22Rv1 (cell line): ENCODE measurements at regions not wholly inside any gene's neighbourhood (a gene's known extent, or its start where the extent isn't known, plus 50 kb on each side); places are given as distances from the start of the nearest gene placed in this dataset.

ENCODE experiments used
- H3K27ac ChIP-seq: fragments of 450-650 bp; 2 replicates; pipeline ENCODE4 v1.5.1; 2017
- CTCF ChIP-seq: fragments of 450-650 bp; IDR thresholded peaks from 2 replicates; pipeline ENCODE4 v1.5.1; 2017; ENCODE audit warnings: mild to moderate bottlenecking
- ZFX ChIP-seq: fragments of 450-650 bp; IDR thresholded peaks from 2 replicates; pipeline ENCODE4 v1.6.1; 2017; ENCODE audit warnings: antibody characterized with exemption, borderline replicate concordance

- TF ChIP-seq CTCF (no peak), ZFX (no peak)
- no peak overlapping the region for H3K27ac ChIP-seq
These were observed 246.9 kb upstream of the KCNJ16 start for GRCh38 chr17:69828087-69828486.

GRCh38 chr17:69834494-69834893, 240.5 kb upstream of the KCNJ16 start:
- no peak overlapping the region for H3K27ac ChIP-seq
- TF ChIP-seq CTCF (no peak), ZFX (no peak)

- no peak overlapping the region for H3K27ac ChIP-seq
- TF ChIP-seq ZFX (no peak), CTCF (no peak)
These were observed 223.3 kb upstream of the KCNJ16 start for GRCh38 chr17:69851736-69852135.

- no peak overlapping the region for H3K27ac ChIP-seq
- TF ChIP-seq CTCF (no peak), ZFX (no peak)
These were observed 221.3 kb upstream of the KCNJ16 start for GRCh38 chr17:69853541-69854224.

- TF ChIP-seq ZFX: no peak
- no peak for TF ChIP-seq CTCF
- no peak overlapping the region for H3K27ac ChIP-seq
These were observed 220.7 kb upstream of the KCNJ16 start for GRCh38 chr17:69854225-69854780.

- H3K27ac ChIP-seq: no peak overlapping the region
- TF ChIP-seq ZFX (no peak), CTCF (no peak)
These were observed 218.1 kb upstream of the KCNJ16 start for GRCh38 chr17:69856946-69857345.

GRCh38 chr17:69857412-69857835, 217.6 kb upstream of the KCNJ16 start:
- TF ChIP-seq ZFX (no peak), CTCF (no peak)
- no peak overlapping the region for H3K27ac ChIP-seq
